GM12875 (cell line): ENCODE measurements at regions not wholly inside any gene's neighbourhood (a gene's known extent, or its start where the extent isn't known, plus 50 kb on each side); places are given as distances from the start of the nearest gene placed in this dataset.

Experiments
- H3K4me3 ChIP-seq: one replicate; pipeline ENCODE4 v1.5.1; 2011; ENCODE audit warnings: low read depth, low read length, control low read depth
- TF ChIP-seq, protein P1 (sequence below): IDR thresholded peaks from 2 replicates; pipeline ENCODE4 v1.5.1; 2011; ENCODE audit warnings: low read depth, mild to moderate bottlenecking, control low read depth, inconsistent platforms, low read length, moderate library complexity, borderline replicate concordance; ENCODE audit not compliant: insufficient read depth

GRCh38 chr9:20200991-20201431 lies 412.2 kb upstream of the SLC24A2 start:
- H3K4me3 ChIP-seq, result no peak overlapping the region
- TF ChIP-seq, protein P1, sequence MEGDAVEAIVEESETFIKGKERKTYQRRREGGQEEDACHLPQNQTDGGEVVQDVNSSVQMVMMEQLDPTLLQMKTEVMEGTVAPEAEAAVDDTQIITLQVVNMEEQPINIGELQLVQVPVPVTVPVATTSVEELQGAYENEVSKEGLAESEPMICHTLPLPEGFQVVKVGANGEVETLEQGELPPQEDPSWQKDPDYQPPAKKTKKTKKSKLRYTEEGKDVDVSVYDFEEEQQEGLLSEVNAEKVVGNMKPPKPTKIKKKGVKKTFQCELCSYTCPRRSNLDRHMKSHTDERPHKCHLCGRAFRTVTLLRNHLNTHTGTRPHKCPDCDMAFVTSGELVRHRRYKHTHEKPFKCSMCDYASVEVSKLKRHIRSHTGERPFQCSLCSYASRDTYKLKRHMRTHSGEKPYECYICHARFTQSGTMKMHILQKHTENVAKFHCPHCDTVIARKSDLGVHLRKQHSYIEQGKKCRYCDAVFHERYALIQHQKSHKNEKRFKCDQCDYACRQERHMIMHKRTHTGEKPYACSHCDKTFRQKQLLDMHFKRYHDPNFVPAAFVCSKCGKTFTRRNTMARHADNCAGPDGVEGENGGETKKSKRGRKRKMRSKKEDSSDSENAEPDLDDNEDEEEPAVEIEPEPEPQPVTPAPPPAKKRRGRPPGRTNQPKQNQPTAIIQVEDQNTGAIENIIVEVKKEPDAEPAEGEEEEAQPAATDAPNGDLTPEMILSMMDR, result no peak

DNA sequence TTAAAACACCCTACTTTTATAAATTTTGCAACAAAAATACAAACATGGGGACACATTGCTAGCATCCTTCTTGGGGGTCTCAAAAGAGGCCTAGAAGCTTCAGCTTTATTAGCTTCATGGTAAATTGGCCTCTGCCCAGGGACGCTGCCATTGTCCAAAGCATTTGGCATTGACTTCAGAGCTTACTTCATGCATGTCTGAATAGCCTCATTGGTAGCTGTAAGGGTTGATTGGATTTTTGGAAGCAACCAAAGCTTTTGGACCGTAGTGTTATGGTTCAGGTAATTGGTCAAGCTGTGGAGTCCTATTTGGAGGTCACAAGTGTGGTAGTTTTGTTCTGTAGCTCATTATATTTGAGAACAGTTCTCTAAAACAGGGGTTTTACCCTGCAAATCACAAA lies 411.7 kb upstream of the SLC24A2 start:
- H3K4me3 ChIP-seq, result no peak overlapping the region
- TF ChIP-seq, protein P1, result no peak

- H3K4me3 ChIP-seq, result no peak overlapping the region
- TF ChIP-seq, protein P1, result no peak
Observed at GRCh38 chr9:20199111-20199510, 410.3 kb upstream of the SLC24A2 start.

DNA sequence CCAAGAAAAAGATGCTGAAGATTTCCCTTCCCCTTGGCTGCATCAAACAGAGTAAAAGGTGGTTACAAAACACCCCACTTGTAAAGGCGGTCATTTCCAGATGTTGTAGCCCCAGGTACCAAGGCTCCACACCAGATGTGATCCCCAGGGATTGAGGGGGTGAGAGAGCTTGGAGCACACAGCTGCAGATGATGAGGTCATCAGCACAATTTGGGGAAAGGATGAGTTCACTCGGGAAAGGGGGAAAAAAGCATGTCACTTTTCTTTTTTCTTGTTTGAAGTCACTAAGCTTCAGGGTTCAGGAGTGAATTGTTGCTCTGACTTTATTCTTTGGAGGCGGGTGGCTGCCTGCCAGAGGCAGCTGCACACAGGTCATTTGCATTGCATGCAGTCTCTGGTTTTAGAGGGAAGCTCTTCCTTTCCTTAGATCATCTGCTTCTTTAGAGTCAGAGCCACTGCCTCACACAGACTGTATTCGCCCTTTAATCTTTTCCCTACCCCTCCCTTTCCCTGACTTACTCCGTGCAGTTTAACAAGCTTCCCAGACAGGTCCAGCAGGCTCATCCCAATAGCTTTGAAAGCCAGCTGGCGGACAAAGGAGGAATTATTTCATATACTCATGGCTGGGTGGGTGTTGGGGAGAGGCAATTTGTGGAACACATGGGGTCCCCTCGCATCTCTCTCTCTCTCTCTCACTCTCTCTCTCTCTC lies 409.3 kb upstream of the SLC24A2 start:
- TF ChIP-seq, protein P1, result no peak
- H3K4me3 ChIP-seq, result no peak overlapping the region

GRCh38 chr9:20191228-20191840 lies 402.5 kb upstream of the SLC24A2 start:
- TF ChIP-seq, protein P1, result no peak

GRCh38 chr9:20189871-20190270 lies 401.0 kb upstream of the SLC24A2 start:
- H3K4me3 ChIP-seq, result no peak overlapping the region
- TF ChIP-seq, protein P1, result no peak

More at GRCh38 chr9:20191228-20191840, 402.5 kb upstream of the SLC24A2 start:
- no peak overlapping the region for H3K4me3 ChIP-seq

GRCh38 chr9:20188616-20189369 lies 400.0 kb upstream of the SLC24A2 start:
- TF ChIP-seq, protein P1, result no peak
- H3K4me3 ChIP-seq, result no peak overlapping the region
